ENCODE measurements at regions not wholly inside any gene's neighbourhood (a gene's known extent, or its start where the extent isn't known, plus 50 kb on each side); places are given as distances from the start of the nearest gene placed in this dataset.

DNA sequence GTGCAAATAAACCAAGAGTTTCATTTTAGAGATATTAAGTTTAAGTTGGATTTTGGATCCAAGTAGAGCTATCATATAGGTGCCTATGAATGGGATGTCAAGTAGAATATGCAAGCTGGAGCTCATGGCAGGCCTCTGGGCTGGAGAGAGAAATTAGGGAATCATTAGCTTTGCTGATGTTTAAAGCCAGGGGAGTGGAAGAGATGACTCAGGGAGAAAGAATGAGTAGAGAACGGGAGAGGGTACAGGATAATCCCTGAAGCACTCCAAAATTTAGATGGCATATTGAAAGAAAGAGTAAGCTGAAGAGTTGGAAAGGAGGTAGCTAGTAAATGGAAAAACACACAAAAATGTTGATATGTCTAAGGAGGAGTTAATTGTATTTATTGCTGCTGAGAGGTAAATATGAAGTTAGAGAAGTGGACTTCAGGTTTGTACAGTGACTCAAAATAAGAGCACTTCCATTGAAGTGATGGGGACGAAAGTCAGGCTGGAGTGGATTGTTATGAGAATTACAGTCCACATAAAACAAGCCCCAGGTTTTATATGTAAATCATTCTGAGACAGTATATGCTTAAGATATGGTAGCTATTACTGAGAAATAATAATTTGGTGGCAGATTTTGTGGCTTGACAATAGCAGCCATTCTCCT lies 72.5 kb upstream of the GRXCR1 start:
- 89% methylated on average over 1 of the region's 2 CpGs for WGBS (ENCODE audit: insufficient coverage)
- Histone ChIP-seq H3K9me3 (replicated peaks in 1 of 2; ENCODE audit: control insufficient read depth in 1 of 2, insufficient read depth in 1 of 2, low read length in 2 of 2) (no peaks in the 10 kb centered on the region), H3K36me3 (replicated peaks in 1 of 2; ENCODE audit: control insufficient read depth in 1 of 2, insufficient read depth in 2 of 2, low read length in 2 of 2) (no peaks in the 10 kb centered on the region), H3K4me1 (ENCODE audit: control insufficient read depth in 1 of 2, insufficient read depth in 2 of 2, low read length in 2 of 2) (no peaks in the 10 kb centered on the region), H3K79me2 (ENCODE audit: insufficient read depth, low read length) (no peaks in the 10 kb centered on the region), H4K20me1 (ENCODE audit: insufficient read depth, low read length) (no peaks in the 10 kb centered on the region), H3K4me2 (replicated peaks; ENCODE audit: extremely low read depth, low read length, poor library complexity, severe bottlenecking) (no peak overlapping the region), H3K27ac (ENCODE audit: low read depth in 1 of 2, low read length in 2 of 2) (no peak overlapping the region), H2AFZ (ENCODE audit: insufficient read depth, low read depth, low read length, poor library complexity, severe bottlenecking) (no peak overlapping the region), H3K4me3 (replicated peaks in 1 of 3; ENCODE audit: low read depth in 2 of 3, low read length in 3 of 3) (no peak overlapping the region), H3K9ac (ENCODE audit: insufficient read depth, low read length, poor library complexity, severe bottlenecking) (no peak overlapping the region), H3K27me3 (ENCODE audit: control insufficient read depth in 2 of 2, insufficient read depth in 2 of 2, low read length in 2 of 2) (no peaks in the 10 kb centered on the region)
- intact Hi-C loops (cut with micrococcal nuclease), result no loop called here
- DNase-seq, result no peak
- TF ChIP-seq, protein P1, sequence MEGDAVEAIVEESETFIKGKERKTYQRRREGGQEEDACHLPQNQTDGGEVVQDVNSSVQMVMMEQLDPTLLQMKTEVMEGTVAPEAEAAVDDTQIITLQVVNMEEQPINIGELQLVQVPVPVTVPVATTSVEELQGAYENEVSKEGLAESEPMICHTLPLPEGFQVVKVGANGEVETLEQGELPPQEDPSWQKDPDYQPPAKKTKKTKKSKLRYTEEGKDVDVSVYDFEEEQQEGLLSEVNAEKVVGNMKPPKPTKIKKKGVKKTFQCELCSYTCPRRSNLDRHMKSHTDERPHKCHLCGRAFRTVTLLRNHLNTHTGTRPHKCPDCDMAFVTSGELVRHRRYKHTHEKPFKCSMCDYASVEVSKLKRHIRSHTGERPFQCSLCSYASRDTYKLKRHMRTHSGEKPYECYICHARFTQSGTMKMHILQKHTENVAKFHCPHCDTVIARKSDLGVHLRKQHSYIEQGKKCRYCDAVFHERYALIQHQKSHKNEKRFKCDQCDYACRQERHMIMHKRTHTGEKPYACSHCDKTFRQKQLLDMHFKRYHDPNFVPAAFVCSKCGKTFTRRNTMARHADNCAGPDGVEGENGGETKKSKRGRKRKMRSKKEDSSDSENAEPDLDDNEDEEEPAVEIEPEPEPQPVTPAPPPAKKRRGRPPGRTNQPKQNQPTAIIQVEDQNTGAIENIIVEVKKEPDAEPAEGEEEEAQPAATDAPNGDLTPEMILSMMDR (IDR thresholded peaks at IDR 0.05), result no peak
- Mint-ChIP-seq H3K27me3 (ENCODE audit: low read depth in 3 of 3) (peaks cover 0 to 1% (median 0%) of the 10 kb centered on the region in 3 donors), H3K36me3 (no peaks in the 10 kb centered on the region), H3K4me1 (peaks cover 3% of the 10 kb centered on the region), H3K9me3 (peaks cover 0 to 3% (median 0%) of the 10 kb centered on the region in 7 donors), H3K4me3 (no peak overlapping the region), H3K27ac (no peak overlapping the region)

DNA sequence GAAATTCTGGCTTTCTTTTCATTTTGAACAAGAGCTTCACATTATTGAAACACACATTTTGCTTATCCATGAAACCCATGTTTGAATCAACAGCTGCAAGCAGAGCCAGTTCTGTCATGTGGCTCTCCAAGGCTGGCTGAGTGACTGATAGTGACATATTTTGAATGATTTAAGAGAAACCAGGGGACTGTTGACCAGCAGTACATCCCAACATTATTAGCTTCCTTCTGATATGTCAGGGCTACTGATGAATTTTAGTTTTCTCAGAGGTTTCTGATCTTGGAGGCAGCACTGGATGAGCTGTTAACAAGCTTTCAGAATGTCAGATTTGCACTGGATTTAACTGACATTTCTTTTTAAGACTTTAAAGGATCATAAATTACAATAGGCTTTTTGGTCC lies 74.6 kb upstream of the GRXCR1 start:
- Mint-ChIP-seq H3K36me3 (no peaks in the 10 kb centered on the region), H3K27me3 (ENCODE audit: low read depth in 3 of 3) (peaks cover 0 to 1% (median 0%) of the 10 kb centered on the region in 3 donors), H3K4me3 (no peak overlapping the region), H3K9me3 (no peaks in the 10 kb centered on the region), H3K4me1 (peaks cover 3% of the 10 kb centered on the region), H3K27ac (no peak overlapping the region)
- Histone ChIP-seq H3K4me3 (replicated peaks in 1 of 3; ENCODE audit: low read depth in 2 of 3, low read length in 3 of 3) (no peak overlapping the region), H3K79me2 (ENCODE audit: insufficient read depth, low read length) (no peaks in the 10 kb centered on the region), H3K27me3 (ENCODE audit: control insufficient read depth in 2 of 2, insufficient read depth in 2 of 2, low read length in 2 of 2) (no peaks in the 10 kb centered on the region), H4K20me1 (ENCODE audit: insufficient read depth, low read length) (no peaks in the 10 kb centered on the region), H3K4me2 (replicated peaks; ENCODE audit: extremely low read depth, low read length, poor library complexity, severe bottlenecking) (no peak overlapping the region), H3K9ac (ENCODE audit: insufficient read depth, low read length, poor library complexity, severe bottlenecking) (no peak overlapping the region), H3K9me3 (replicated peaks in 1 of 2; ENCODE audit: control insufficient read depth in 1 of 2, insufficient read depth in 1 of 2, low read length in 2 of 2) (no peaks in the 10 kb centered on the region), H3K27ac (ENCODE audit: low read depth in 1 of 2, low read length in 2 of 2) (no peak overlapping the region), H3K4me1 (ENCODE audit: control insufficient read depth in 1 of 2, insufficient read depth in 2 of 2, low read length in 2 of 2) (no peaks in the 10 kb centered on the region), H2AFZ (ENCODE audit: insufficient read depth, low read depth, low read length, poor library complexity, severe bottlenecking) (no peak overlapping the region), H3K36me3 (replicated peaks in 1 of 2; ENCODE audit: control insufficient read depth in 1 of 2, insufficient read depth in 2 of 2, low read length in 2 of 2) (no peaks in the 10 kb centered on the region)
- intact Hi-C loops (cut with micrococcal nuclease), result no loop called here
- TF ChIP-seq, protein P1 (IDR thresholded peaks at IDR 0.05), result no peak
- no peak for DNase-seq

Measured in CD14-positive monocyte (primary cell).